Psoas muscle (tissue), 7 donors: ENCODE measurements at regions not wholly inside any gene's neighbourhood (a gene's known extent, or its start where the extent isn't known, plus 50 kb on each side); places are given as distances from the start of the nearest gene placed in this dataset.

ENCODE experiments used
- ATAC-seq, 4 donors: fragments of 200-7000 bp; cut with Tn5 transposase; one replicate each; pipeline ENCODE4 v1.9.1; 2020; ENCODE audit warnings: moderate library complexity in 3 of 4, mild to moderate bottlenecking in 2 of 4
- DNase-seq, 2 donors: peaks; one replicate each; pipeline ENCODE4 v3.0.0-alpha.2; 2020
- H3K27ac ChIP-seq: fragments of 200-600 bp; one replicate; pipeline ENCODE4 v1.8.0; 2022
- H3K27me3 ChIP-seq, 3 donors: fragments of 200-600 bp in 1 of 3; one replicate each; pipeline versions ENCODE4 v1.6.1 to v1.8.0; 2013 to 2022; ENCODE audit warnings: low read length in 2 of 3, mild to moderate bottlenecking in 2 of 3, moderate library complexity in 1 of 3; ENCODE audit not compliant: insufficient read depth in 3 of 3
- H3K36me3 ChIP-seq, 2 donors: fragments of 200-600 bp in 1 of 2; one replicate each; pipeline versions ENCODE4 v1.6.1 to v1.8.0; 2013 to 2022; ENCODE audit warnings: low read depth in 1 of 2, mild to moderate bottlenecking in 1 of 2, moderate library complexity in 1 of 2; ENCODE audit not compliant: insufficient read depth in 1 of 2
- H3K4me1 ChIP-seq: fragments of 200-600 bp; one replicate; pipeline ENCODE4 v1.8.0; 2022
- H3K4me3 ChIP-seq: fragments of 200-600 bp; one replicate; pipeline ENCODE4 v1.8.0; 2022; ENCODE audit warnings: mild to moderate bottlenecking
- H3K9me3 ChIP-seq: fragments of 200-600 bp; one replicate; pipeline ENCODE4 v1.8.0; 2022
- CTCF ChIP-seq: fragments of 200-600 bp; IDR thresholded peaks from one replicate; pipeline ENCODE4 v1.8.0; 2022; ENCODE audit warnings: antibody characterized with exemption
- WGBS, 3 donors: extraction: QIAGEN DNeasy Blood & Tissue Kit; methylation state at CpG; one replicate each; pipeline versions ENCODE4 v1.1.6 to v1.1.7; 2013; 5-methylcytosine and 5-hydroxymethylcytosine counted together
- intact Hi-C, 2 donors: fragments of 100-400 bp; cut with DNase I; formaldehyde crosslinking; loops; one replicate each; pipeline versions ENCODE4 v1.11.0 to v1.14.2; 2022
- donor health status: healthy with polysubstance abuse.
- donor health status: DM: no; HTN: no; CAD: no; lungs with moderate emphysema.
- donor health status: Bipolar disorder and iron deficiency.
- donor health status: healthy.
- donor health status: DM: yes; HTN: yes; CAD: no.
- donor health status: DM: no; HTN: no; CAD: no.
- donor health status: DM: yes; HTN: yes; CAD: no.

- no peak for TF ChIP-seq CTCF
- no peaks in the 10 kb centered on the region for H3K36me3 ChIP-seq
- DNase-seq (no peak), ATAC-seq (no peak)
- 72 to 73% (median 73%) methylated on average over 6 of the region's 6 CpGs for whole genome bisulfite sequencing, 3 donors
- intact Hi-C loops = no loop called here
- peak overlapping the region; percentile 7 for H3K27ac ChIP-seq
- H3K27me3 ChIP-seq = no peaks in the 10 kb centered on the region
- H3K9me3 ChIP-seq = no peaks in the 10 kb centered on the region
- H3K4me3 ChIP-seq = no peak overlapping the region
- H3K4me1 ChIP-seq = peaks cover 6% of the 10 kb centered on the region
These were observed 229.1 kb downstream of the KCNRG start for GRCh38 chr13:50244355-50244712.

- ATAC-seq (peak; percentile 69 to 92 (median 74)), DNase-seq (no peak)
- no peaks in the 10 kb centered on the region for H3K36me3 ChIP-seq
- 83 to 94% (median 85%) methylated on average over 7 of the region's 7 CpGs for WGBS, 3 donors
- H3K27me3 ChIP-seq = no peaks in the 10 kb centered on the region
- H3K27ac ChIP-seq = peak overlapping the region; percentile 7
- peaks cover 6% of the 10 kb centered on the region for H3K4me1 ChIP-seq
- no peak for TF ChIP-seq CTCF
- intact Hi-C loops = no loop called here
- no peak overlapping the region for H3K4me3 ChIP-seq
- H3K9me3 ChIP-seq = no peaks in the 10 kb centered on the region
These were observed 229.7 kb downstream of the KCNRG start for GRCh38 chr13:50244713-50245574.

GRCh38 chr13:50247223-50247622, 232.0 kb downstream of the KCNRG start:
- no peak for DNase-seq

GRCh38 chr13:50248516-50249143, 233.4 kb downstream of the KCNRG start:
- Histone ChIP-seq H3K4me3 (no peak overlapping the region), H3K27ac (no peak overlapping the region), H3K4me1 (peaks cover 6% of the 10 kb centered on the region), H3K9me3 (no peaks in the 10 kb centered on the region), H3K27me3 (no peaks in the 10 kb centered on the region), H3K36me3 (no peaks in the 10 kb centered on the region)
- TF ChIP-seq CTCF = no peak
- 88 to 94% (median 92%) methylated on average over 3 of the region's 3 CpGs for WGBS, 3 donors
- intact Hi-C loops = no loop called here
- DNase-seq (no peak), ATAC-seq (no peak)

More at GRCh38 chr13:50247223-50247622, 232.0 kb downstream of the KCNRG start:
- no peak for TF ChIP-seq CTCF
- Histone ChIP-seq H3K4me1 (peaks cover 6% of the 10 kb centered on the region), H3K4me3 (no peak overlapping the region), H3K9me3 (no peaks in the 10 kb centered on the region), H3K27me3 (no peaks in the 10 kb centered on the region), H3K27ac (no peak overlapping the region), H3K36me3 (no peaks in the 10 kb centered on the region)
- ATAC-seq = no peak
- 88 to 100% (median 99%) methylated on average over 1 of the region's 1 CpG for WGBS, 3 donors
- intact Hi-C loops = no loop called here
